Astrocyte of the spinal cord (primary cell): ENCODE measurements at regions not wholly inside any gene's neighbourhood (a gene's known extent, or its start where the extent isn't known, plus 50 kb on each side); places are given as distances from the start of the nearest gene placed in this dataset.
"Not testable (repeated sequence)": the region's sequence is repeated elsewhere in the genome, so short reads cannot be mapped to it uniquely, and the experiment has no call there.

Experiments used
- DNase-seq: peaks from one replicate; pipeline ENCODE4 v3.0.0; 2011; ENCODE audit warnings: low read depth, low spot score
- H3K4me3 ChIP-seq: 2 replicates; pipeline ENCODE4 v1.5.1; 2011; ENCODE audit warnings: low read depth, mild to moderate bottlenecking, low read length, moderate library complexity
- CTCF ChIP-seq: IDR thresholded peaks from 2 replicates; pipeline ENCODE4 v1.5.1; 2012; ENCODE audit warnings: low read depth, mild to moderate bottlenecking, low read length, inconsistent platforms
- in situ Hi-C: cut with HindIII; loops from 2 replicates; pipeline ENCODE4 v1.10.0; 2017; ENCODE audit warnings: low sequenced_read_pairs

GRCh38 chr2:67145851-67146250, 251.3 kb upstream of the ETAA1 start:
- DNase-seq = no peak
- no peak overlapping the region for H3K4me3 ChIP-seq
- no peak for TF ChIP-seq CTCF
- in situ Hi-C loops = no loop called here

GRCh38 chr2:67156796-67157195, 240.3 kb upstream of the ETAA1 start:
- no peak for DNase-seq
- TF ChIP-seq CTCF = no peak
- H3K4me3 ChIP-seq = no peak overlapping the region
- in situ Hi-C loops = no loop called here

- in situ Hi-C loops = no loop called here
- no peak for DNase-seq
- no peak overlapping the region for H3K4me3 ChIP-seq
- TF ChIP-seq CTCF = no peak
Measured at GRCh38 chr2:67158718-67159117, 238.4 kb upstream of the ETAA1 start.

- no peak for TF ChIP-seq CTCF
- H3K4me3 ChIP-seq = no peak overlapping the region
- in situ Hi-C loops = no loop called here
- no peak for DNase-seq
Measured at GRCh38 chr2:67159929-67160328, 237.2 kb upstream of the ETAA1 start.

GRCh38 chr2:67164771-67165522, 232.2 kb upstream of the ETAA1 start:
- H3K4me3 ChIP-seq = no peak overlapping the region
- DNase-seq = peak; percentile 25
- in situ Hi-C loops = no loop called here

GRCh38 chr2:67165523-67165990, 231.6 kb upstream of the ETAA1 start:
- no peak for TF ChIP-seq CTCF
- peak; percentile 14 for DNase-seq
- H3K4me3 ChIP-seq = no peak overlapping the region
- in situ Hi-C loops = no loop called here

More at GRCh38 chr2:67164771-67165522, 232.2 kb upstream of the ETAA1 start:
- no peak for TF ChIP-seq CTCF

GRCh38 chr2:67166511-67166910, 230.6 kb upstream of the ETAA1 start:
- in situ Hi-C loops = not testable (repeated sequence)

More at GRCh38 chr2:67166511-67166910, 230.6 kb upstream of the ETAA1 start:
- not testable (repeated sequence) for H3K4me3 ChIP-seq, DNase-seq
